Endothelial cell of umbilical vein (primary cell): ENCODE measurements at regions not wholly inside any gene's neighbourhood (a gene's known extent, or its start where the extent isn't known, plus 50 kb on each side); places are given as distances from the start of the nearest gene placed in this dataset.

Experiments
- EZH2 ChIP-seq: IDR thresholded peaks from 2 replicates; pipeline ENCODE4 v1.6.1; 2012; ENCODE audit warnings: borderline replicate concordance, low read depth, mild to moderate bottlenecking, moderate library complexity, low read length, inconsistent platforms; ENCODE audit not compliant: severe bottlenecking
- FOS ChIP-seq: IDR thresholded peaks from 2 replicates; pipeline ENCODE4 v1.6.1; 2011; ENCODE audit warnings: mild to moderate bottlenecking, low read length, moderate library complexity, borderline replicate concordance; ENCODE audit not compliant: insufficient read depth
- MYC ChIP-seq: IDR thresholded peaks from one replicate; pipeline ENCODE4 v1.6.1; 2011; ENCODE audit warnings: mild to moderate bottlenecking, low read depth, low read length
- POLR2A ChIP-seq: IDR thresholded peaks from 2 replicates; pipeline ENCODE4 v1.6.1; 2012; ENCODE audit warnings: low read depth, mild to moderate bottlenecking, control low read depth, low read length
- POLR2AphosphoS5 ChIP-seq: IDR thresholded peaks from 2 replicates; pipeline ENCODE4 v1.6.1; 2012; ENCODE audit warnings: low read depth, mild to moderate bottlenecking, control low read depth, low read length, moderate library complexity; ENCODE audit not compliant: insufficient read depth
- TF ChIP-seq, protein P1 (sequence below), 2 donors: IDR thresholded peaks; 1 replicate in 1 of 2; 2 replicates in 1 of 2; pipeline ENCODE4 v1.5.1; 2011; ENCODE audit warnings: low read length in 2 of 2, mild to moderate bottlenecking in 2 of 2, moderate library complexity in 2 of 2, control low read depth in 1 of 2, inconsistent platforms in 1 of 2, low read depth in 1 of 2; ENCODE audit not compliant: insufficient read depth in 1 of 2; ENCODE audit errors: extremely low read depth in 1 of 2

DNA sequence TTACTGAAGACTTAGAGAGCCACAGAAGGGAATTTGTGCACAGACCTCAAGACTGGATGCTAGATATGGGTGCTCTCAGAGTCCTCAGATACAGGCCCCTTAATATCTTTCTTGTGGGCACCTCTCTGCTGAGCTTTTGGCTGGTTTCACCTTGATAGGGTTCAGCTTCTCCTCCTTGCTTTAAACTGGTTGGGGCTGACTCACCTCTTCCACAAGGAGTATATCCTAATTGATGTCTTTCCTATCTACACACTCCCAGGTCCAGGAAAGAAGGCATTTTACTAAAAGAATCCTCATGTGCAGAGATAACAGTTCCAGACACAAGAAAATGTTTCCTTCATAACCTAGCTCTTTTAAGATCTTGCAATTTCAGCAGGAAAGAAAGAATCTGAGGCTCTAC lies 284.4 kb downstream of the NDFIP2 start:
- TF ChIP-seq, protein P1, sequence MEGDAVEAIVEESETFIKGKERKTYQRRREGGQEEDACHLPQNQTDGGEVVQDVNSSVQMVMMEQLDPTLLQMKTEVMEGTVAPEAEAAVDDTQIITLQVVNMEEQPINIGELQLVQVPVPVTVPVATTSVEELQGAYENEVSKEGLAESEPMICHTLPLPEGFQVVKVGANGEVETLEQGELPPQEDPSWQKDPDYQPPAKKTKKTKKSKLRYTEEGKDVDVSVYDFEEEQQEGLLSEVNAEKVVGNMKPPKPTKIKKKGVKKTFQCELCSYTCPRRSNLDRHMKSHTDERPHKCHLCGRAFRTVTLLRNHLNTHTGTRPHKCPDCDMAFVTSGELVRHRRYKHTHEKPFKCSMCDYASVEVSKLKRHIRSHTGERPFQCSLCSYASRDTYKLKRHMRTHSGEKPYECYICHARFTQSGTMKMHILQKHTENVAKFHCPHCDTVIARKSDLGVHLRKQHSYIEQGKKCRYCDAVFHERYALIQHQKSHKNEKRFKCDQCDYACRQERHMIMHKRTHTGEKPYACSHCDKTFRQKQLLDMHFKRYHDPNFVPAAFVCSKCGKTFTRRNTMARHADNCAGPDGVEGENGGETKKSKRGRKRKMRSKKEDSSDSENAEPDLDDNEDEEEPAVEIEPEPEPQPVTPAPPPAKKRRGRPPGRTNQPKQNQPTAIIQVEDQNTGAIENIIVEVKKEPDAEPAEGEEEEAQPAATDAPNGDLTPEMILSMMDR (IDR thresholded peaks at IDR 0.05; ENCODE audit: extremely low read depth in 1 of 2, insufficient read depth in 1 of 2, low read depth in 1 of 2, low read length in 2 of 2): no peak
- no peak for TF ChIP-seq EZH2
- TF ChIP-seq MYC: no peak
- no peak for TF ChIP-seq POLR2AphosphoS5
- TF ChIP-seq FOS: no peak
- no peak for TF ChIP-seq POLR2A
